CD14-positive monocyte (primary cell): ENCODE measurements at regions not wholly inside any gene's neighbourhood (a gene's known extent, or its start where the extent isn't known, plus 50 kb on each side); places are given as distances from the start of the nearest gene placed in this dataset.

Source experiments
- DNase-seq, 3 donors: peaks; one replicate each; pipeline ENCODE4 v3.0.0-alpha.2; 2011 to 2022
- H2AFZ ChIP-seq: 2 replicates; pipeline ENCODE4 v1.6.0; 2012; ENCODE audit warnings: mild to moderate bottlenecking, low read depth, low read length, inconsistent platforms; ENCODE audit not compliant: insufficient read depth, poor library complexity, severe bottlenecking
- H3K27ac ChIP-seq, 2 donors: 1 replicate in 1 of 2; 2 replicates in 1 of 2; pipeline ENCODE4 v1.5.1; 2012 to 2013; ENCODE audit warnings: low read length in 2 of 2, control low read depth in 1 of 2, inconsistent platforms in 1 of 2, low read depth in 1 of 2, mild to moderate bottlenecking in 1 of 2
- H3K27me3 ChIP-seq, 2 donors: one replicate each; pipeline versions ENCODE4 v1.6.0 to v1.6.1; 2011 to 2013; ENCODE audit warnings: low read length in 2 of 2; ENCODE audit not compliant: control insufficient read depth in 2 of 2, insufficient read depth in 2 of 2
- H3K36me3 ChIP-seq, 2 donors: replicated peaks in 1 of 2; 1 replicate in 1 of 2; 2 replicates in 1 of 2; pipeline versions ENCODE4 v1.5.1 to v1.6.1; 2012 to 2013; ENCODE audit warnings: low read length in 2 of 2, control low read depth in 1 of 2, inconsistent platforms in 1 of 2, mild to moderate bottlenecking in 1 of 2; ENCODE audit not compliant: insufficient read depth in 2 of 2, control insufficient read depth in 1 of 2
- H3K4me1 ChIP-seq, 2 donors: 1 replicate in 1 of 2; 2 replicates in 1 of 2; pipeline versions ENCODE4 v1.5.1 to v1.6.1; 2012 to 2013; ENCODE audit warnings: low read length in 2 of 2, control low read depth in 1 of 2, inconsistent platforms in 1 of 2, mild to moderate bottlenecking in 1 of 2, moderate library complexity in 1 of 2; ENCODE audit not compliant: insufficient read depth in 2 of 2, control insufficient read depth in 1 of 2
- H3K4me2 ChIP-seq: replicated peaks from 2 replicates; pipeline ENCODE3; 2012; ENCODE audit warnings: low read length, moderate library complexity, mild to moderate bottlenecking; ENCODE audit not compliant: poor library complexity, severe bottlenecking; ENCODE audit errors: extremely low read depth
- H3K4me3 ChIP-seq, 3 experiments: fragments of 200-600 bp in 1 of 3; sonication (generic) in 1 of 3; replicated peaks in 1 of 3; 1 replicate in 2 of 3; 2 replicates in 1 of 3; pipeline ENCODE4 v1.5.1; 2011 to 2013; ENCODE audit warnings: low read length in 3 of 3, mild to moderate bottlenecking in 3 of 3, control low read depth in 2 of 3, low read depth in 2 of 3, inconsistent platforms in 1 of 3, moderate library complexity in 1 of 3
- H3K79me2 ChIP-seq: 2 replicates; pipeline ENCODE4 v1.6.0; 2012; ENCODE audit warnings: mild to moderate bottlenecking, control low read depth, inconsistent platforms, low read length, moderate library complexity; ENCODE audit not compliant: insufficient read depth
- H3K9ac ChIP-seq: 2 replicates; pipeline ENCODE4 v1.6.0; 2017; ENCODE audit warnings: low read length, mild to moderate bottlenecking; ENCODE audit not compliant: insufficient read depth, poor library complexity, severe bottlenecking
- H3K9me3 ChIP-seq, 2 donors: replicated peaks in 1 of 2; 1 replicate in 1 of 2; 2 replicates in 1 of 2; pipeline versions ENCODE4 v1.5.1 to v1.6.1; 2012 to 2013; ENCODE audit warnings: low read length in 2 of 2, control low read depth in 1 of 2; ENCODE audit not compliant: control insufficient read depth in 1 of 2, insufficient read depth in 1 of 2
- H4K20me1 ChIP-seq: 2 replicates; pipeline ENCODE4 v1.6.0; 2012; ENCODE audit warnings: mild to moderate bottlenecking, low read length, control low read depth, moderate library complexity; ENCODE audit not compliant: insufficient read depth
- H3K27ac Mint-ChIP-seq, 7 donors: one replicate each; pipeline ENCODE4 v1.8.0; 2020; ENCODE audit warnings: mild to moderate bottlenecking in 7 of 7, mixed read lengths in 7 of 7, moderate library complexity in 6 of 7, inconsistent platforms in 2 of 7
- H3K27me3 Mint-ChIP-seq, 3 donors: one replicate each; pipeline ENCODE4 v1.8.0; 2021 to 2022; ENCODE audit warnings: low read depth in 3 of 3, mild to moderate bottlenecking in 3 of 3, mixed read lengths in 3 of 3, moderate library complexity in 3 of 3, inconsistent platforms in 1 of 3
- H3K36me3 Mint-ChIP-seq, 2 donors: one replicate each; pipeline ENCODE4 v1.8.0; 2020; ENCODE audit warnings: mixed read lengths in 2 of 2, inconsistent platforms in 1 of 2, mild to moderate bottlenecking in 1 of 2
- H3K4me1 Mint-ChIP-seq: one replicate; pipeline ENCODE4 v1.8.0; 2020; ENCODE audit warnings: mild to moderate bottlenecking, mixed read lengths
- H3K4me3 Mint-ChIP-seq, 2 donors: one replicate each; pipeline ENCODE4 v1.8.0; 2020; ENCODE audit warnings: mild to moderate bottlenecking in 2 of 2, mixed read lengths in 2 of 2, moderate library complexity in 1 of 2
- H3K9me3 Mint-ChIP-seq, 7 donors: one replicate each; pipeline ENCODE4 v1.8.0; 2020 to 2022; ENCODE audit warnings: mixed read lengths in 7 of 7, mild to moderate bottlenecking in 6 of 7, moderate library complexity in 6 of 7, inconsistent platforms in 2 of 7
- WGBS: methylation state at CpG from one replicate; pipeline ENCODE4 v1.1.5; 2013; ENCODE audit warnings: missing lambda C conversion rate; ENCODE audit not compliant: insufficient coverage; 5-methylcytosine and 5-hydroxymethylcytosine counted together
- intact Hi-C, 2 donors: fragments of 100-400 bp; cut with micrococcal nuclease; formaldehyde crosslinking; loops; one replicate each; pipeline versions ENCODE4 v1.15.0 to v1.15.1; 2023
- TF ChIP-seq, protein P1 (sequence below): fragments of 200-600 bp; IDR thresholded peaks from one replicate; pipeline ENCODE4 v1.8.0; 2022; ENCODE audit warnings: antibody characterized with exemption, mild to moderate bottlenecking

GRCh38 chr5:92374859-92375258 is 991.7 kb upstream of the ARRDC3 start:
- H3K27ac ChIP-seq = no peak overlapping the region
- no peaks in the 10 kb centered on the region for H3K36me3 ChIP-seq
- H3K4me3 ChIP-seq = no peak overlapping the region
- H2AFZ ChIP-seq = no peak overlapping the region
- Mint-ChIP-seq H3K4me1 (no peaks in the 10 kb centered on the region), H3K27me3 (peaks cover 0 to 2% (median 0%) of the 10 kb centered on the region in 3 donors), H3K4me3 (no peak overlapping the region), H3K36me3 (no peaks in the 10 kb centered on the region), H3K9me3 (peaks cover 0 to 10% (median 2%) of the 10 kb centered on the region in 7 donors), H3K27ac (no peak overlapping the region)
- H3K4me1 ChIP-seq = no peaks in the 10 kb centered on the region
- no peaks in the 10 kb centered on the region for H3K27me3 ChIP-seq
- WGBS = 97% methylated on average over 16 of the region's 20 CpGs
- no peak for DNase-seq
- no peak overlapping the region for H3K4me2 ChIP-seq
- no peak overlapping the region for H3K9ac ChIP-seq
- intact Hi-C loops = no loop called here
- TF ChIP-seq, protein P1, sequence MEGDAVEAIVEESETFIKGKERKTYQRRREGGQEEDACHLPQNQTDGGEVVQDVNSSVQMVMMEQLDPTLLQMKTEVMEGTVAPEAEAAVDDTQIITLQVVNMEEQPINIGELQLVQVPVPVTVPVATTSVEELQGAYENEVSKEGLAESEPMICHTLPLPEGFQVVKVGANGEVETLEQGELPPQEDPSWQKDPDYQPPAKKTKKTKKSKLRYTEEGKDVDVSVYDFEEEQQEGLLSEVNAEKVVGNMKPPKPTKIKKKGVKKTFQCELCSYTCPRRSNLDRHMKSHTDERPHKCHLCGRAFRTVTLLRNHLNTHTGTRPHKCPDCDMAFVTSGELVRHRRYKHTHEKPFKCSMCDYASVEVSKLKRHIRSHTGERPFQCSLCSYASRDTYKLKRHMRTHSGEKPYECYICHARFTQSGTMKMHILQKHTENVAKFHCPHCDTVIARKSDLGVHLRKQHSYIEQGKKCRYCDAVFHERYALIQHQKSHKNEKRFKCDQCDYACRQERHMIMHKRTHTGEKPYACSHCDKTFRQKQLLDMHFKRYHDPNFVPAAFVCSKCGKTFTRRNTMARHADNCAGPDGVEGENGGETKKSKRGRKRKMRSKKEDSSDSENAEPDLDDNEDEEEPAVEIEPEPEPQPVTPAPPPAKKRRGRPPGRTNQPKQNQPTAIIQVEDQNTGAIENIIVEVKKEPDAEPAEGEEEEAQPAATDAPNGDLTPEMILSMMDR = no peak
- no peaks in the 10 kb centered on the region for H4K20me1 ChIP-seq
- no peaks in the 10 kb centered on the region for H3K79me2 ChIP-seq
- peaks cover 8 to 18% of the 10 kb centered on the region in 2 donors for H3K9me3 ChIP-seq

GRCh38 chr5:92372766-92373165 is 989.6 kb upstream of the ARRDC3 start:
- Histone ChIP-seq H3K36me3 (no peaks in the 10 kb centered on the region), H3K27ac (no peak overlapping the region), H3K4me1 (no peaks in the 10 kb centered on the region), H3K9ac (no peak overlapping the region), H2AFZ (no peak overlapping the region), H3K9me3 (peaks cover 8 to 13% of the 10 kb centered on the region in 2 donors), H3K79me2 (no peaks in the 10 kb centered on the region), H4K20me1 (no peaks in the 10 kb centered on the region), H3K4me3 (no peak overlapping the region), H3K4me2 (no peak overlapping the region), H3K27me3 (no peaks in the 10 kb centered on the region)
- Mint-ChIP-seq H3K27me3 (no peaks in the 10 kb centered on the region), H3K9me3 (peaks cover 0 to 10% (median 2%) of the 10 kb centered on the region in 7 donors), H3K4me1 (no peaks in the 10 kb centered on the region), H3K36me3 (no peaks in the 10 kb centered on the region), H3K4me3 (no peak overlapping the region), H3K27ac (no peak overlapping the region)
- TF ChIP-seq, protein P1 = no peak
- WGBS = no CpG with 5 or more reads among the region's 1 CpG
- intact Hi-C loops = no loop called here
- DNase-seq = no peak
